Neuron (in vitro differentiated cells): ENCODE measurements at regions not wholly inside any gene's neighbourhood (a gene's known extent, or its start where the extent isn't known, plus 50 kb on each side); places are given as distances from the start of the nearest gene placed in this dataset.
"Not testable (repeated sequence)": the region's sequence is repeated elsewhere in the genome, so short reads cannot be mapped to it uniquely, and the experiment has no call there.

Experiments
- H2AFZ ChIP-seq: one replicate; pipeline ENCODE4 v1.6.1; 2013; ENCODE audit warnings: low read depth, mild to moderate bottlenecking, inconsistent platforms, low read length, moderate library complexity
- H3K27me3 ChIP-seq: one replicate; pipeline ENCODE4 v1.6.1; 2013; ENCODE audit warnings: low read length; ENCODE audit not compliant: insufficient read depth
- H3K36me3 ChIP-seq: one replicate; pipeline ENCODE4 v1.6.1; 2013; ENCODE audit warnings: low read length; ENCODE audit not compliant: insufficient read depth
- H3K4me1 ChIP-seq: one replicate; pipeline ENCODE4 v1.6.1; 2013; ENCODE audit warnings: low read length; ENCODE audit not compliant: insufficient read depth
- H3K4me3 ChIP-seq: 2 replicates; pipeline ENCODE4 v1.5.1; 2013; ENCODE audit warnings: mild to moderate bottlenecking, low read length, moderate library complexity
- H3K9me3 ChIP-seq: one replicate; pipeline ENCODE4 v1.6.1; 2013; ENCODE audit warnings: low read length

DNA sequence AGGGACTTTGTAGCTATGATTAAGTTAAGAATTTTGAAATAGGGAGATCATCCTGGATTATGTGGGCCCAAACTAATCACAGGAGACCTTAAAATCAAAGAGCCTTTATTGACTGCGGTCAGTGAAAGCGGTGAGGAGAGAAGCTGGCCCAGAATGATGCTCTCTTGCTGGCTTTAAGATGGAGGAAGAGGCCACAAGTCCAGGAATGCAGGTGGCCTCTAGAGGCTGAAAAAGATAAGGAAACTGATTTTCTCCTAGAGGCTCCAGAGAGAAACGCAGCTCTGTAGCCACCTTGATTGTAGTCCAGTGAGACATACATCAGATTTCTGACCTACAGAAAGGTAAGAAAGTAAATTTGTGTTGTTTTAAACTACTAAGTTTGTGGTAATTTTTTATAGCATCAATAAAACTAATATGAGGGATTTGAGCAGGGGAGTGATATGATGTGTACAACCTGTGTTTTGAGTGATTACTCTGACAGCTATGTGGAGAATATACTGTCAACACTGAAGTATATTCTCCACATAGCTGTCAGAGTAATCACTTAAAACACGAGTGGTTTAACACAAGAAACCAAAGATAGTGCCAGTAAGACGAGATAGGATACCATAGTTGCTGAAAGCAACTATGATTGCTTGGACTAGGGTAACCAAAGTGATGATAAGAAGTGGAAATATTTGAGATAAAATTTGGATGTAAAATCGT, 364.4 kb upstream of the CHST9 start:
- no peaks in the 10 kb centered on the region for H3K4me1 ChIP-seq
- H3K4me3 ChIP-seq: no peak overlapping the region
- no peaks in the 10 kb centered on the region for H3K36me3 ChIP-seq
- no peak overlapping the region for H2AFZ ChIP-seq
- no peaks in the 10 kb centered on the region for H3K27me3 ChIP-seq
- H3K9me3 ChIP-seq: no peaks in the 10 kb centered on the region

DNA sequence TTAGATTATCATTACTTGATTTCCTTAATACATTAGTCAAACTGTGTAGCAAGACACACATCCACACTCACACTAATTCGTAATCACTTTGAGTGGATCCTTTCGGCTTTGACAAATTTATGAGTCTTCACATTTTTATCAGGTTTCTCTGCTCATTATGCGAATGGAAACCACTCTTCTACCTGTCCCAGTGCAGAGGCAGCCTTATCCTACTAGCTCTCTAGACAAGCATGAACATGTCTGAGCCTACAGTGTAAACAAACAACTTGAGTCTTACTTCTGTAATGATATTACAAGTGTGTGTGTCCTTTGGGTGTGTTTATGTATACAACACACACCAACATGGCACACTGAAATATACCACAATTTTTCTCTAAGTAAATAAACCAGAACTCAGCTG, 361.9 kb upstream of the CHST9 start:
- Histone ChIP-seq H3K27me3 (no peaks in the 10 kb centered on the region), H2AFZ (no peak overlapping the region)

DNA sequence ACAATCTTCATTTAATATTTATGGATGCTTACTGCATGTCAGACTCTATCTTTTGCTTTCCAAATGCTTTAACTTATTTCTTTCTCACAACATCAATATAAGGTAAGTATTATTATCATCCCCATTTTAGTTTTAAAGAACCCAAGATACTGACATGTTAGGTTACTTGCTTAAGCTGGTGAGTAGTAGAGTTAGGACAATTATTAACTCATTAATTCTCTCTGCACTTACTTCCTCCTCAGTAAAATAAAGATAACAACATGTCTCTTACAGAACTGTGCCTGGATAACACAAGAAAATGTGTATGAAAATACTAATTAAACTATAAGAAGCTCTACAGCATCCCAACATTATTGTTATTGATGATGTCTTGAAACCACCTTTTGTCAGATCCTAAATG, 359.1 kb upstream of the CHST9 start:
- no peaks in the 10 kb centered on the region for H3K36me3 ChIP-seq
- H3K4me3 ChIP-seq: no peak overlapping the region

More for the DNA sequence above, 361.9 kb upstream of the CHST9 start:
- H3K4me1 ChIP-seq: peaks cover 10% of the 10 kb centered on the region
- no peaks in the 10 kb centered on the region for H3K9me3 ChIP-seq
- H3K4me3 ChIP-seq: no peak overlapping the region
- no peaks in the 10 kb centered on the region for H3K36me3 ChIP-seq

DNA sequence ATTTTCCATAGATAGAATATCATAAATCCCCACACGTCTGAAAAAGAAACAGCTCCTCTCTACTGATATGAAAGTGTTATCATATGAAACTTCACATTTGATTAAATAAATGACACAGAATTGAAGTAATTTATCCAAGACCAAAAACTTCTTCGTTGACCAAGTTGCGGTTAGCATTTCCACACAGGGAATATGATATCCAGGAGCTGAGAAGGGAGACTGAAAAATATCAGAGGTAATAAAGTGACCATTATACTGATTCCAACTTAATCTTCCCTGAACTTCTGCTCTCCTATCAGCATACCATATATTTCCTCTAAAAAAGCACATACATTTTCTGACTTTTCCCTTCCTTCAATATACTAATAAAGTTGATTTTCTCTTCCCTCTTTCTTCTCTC, 356.2 kb upstream of the CHST9 start:
- no peak overlapping the region for H3K4me3 ChIP-seq
- H3K36me3 ChIP-seq: no peaks in the 10 kb centered on the region
- H3K27me3 ChIP-seq: no peaks in the 10 kb centered on the region
- no peak overlapping the region for H2AFZ ChIP-seq
- H3K4me1 ChIP-seq: peaks cover 43% of the 10 kb centered on the region
- H3K9me3 ChIP-seq: no peaks in the 10 kb centered on the region

More for the DNA sequence above, 359.1 kb upstream of the CHST9 start:
- H2AFZ ChIP-seq: no peak overlapping the region
- no peaks in the 10 kb centered on the region for H3K9me3 ChIP-seq
- no peaks in the 10 kb centered on the region for H3K27me3 ChIP-seq
- H3K4me1 ChIP-seq: peaks cover 36% of the 10 kb centered on the region

DNA sequence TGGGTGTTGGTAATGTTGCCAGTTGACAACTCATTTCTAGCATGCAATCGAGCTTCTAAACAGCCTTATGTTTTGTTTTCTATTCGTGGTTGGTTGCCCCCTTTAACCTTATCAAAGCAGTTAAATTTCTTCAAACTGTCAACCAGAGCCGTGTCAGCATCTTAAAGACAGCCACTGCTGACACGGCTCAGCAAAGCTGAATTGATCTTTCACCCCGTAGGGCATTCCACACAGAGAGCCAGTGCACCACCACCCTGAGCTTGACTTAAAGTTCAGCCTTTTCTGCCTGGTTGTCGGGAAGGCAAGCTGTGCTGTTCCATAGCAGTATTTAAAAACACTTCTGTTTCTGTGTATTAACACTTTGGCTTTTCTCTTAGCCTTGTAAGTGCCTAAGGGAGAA, 355.0 kb upstream of the CHST9 start:
- peaks cover 43% of the 10 kb centered on the region for H3K4me1 ChIP-seq
- H3K36me3 ChIP-seq: no peaks in the 10 kb centered on the region
- no peak overlapping the region for H2AFZ ChIP-seq
- no peaks in the 10 kb centered on the region for H3K9me3 ChIP-seq
- no peaks in the 10 kb centered on the region for H3K27me3 ChIP-seq
- H3K4me3 ChIP-seq: no peak overlapping the region

DNA sequence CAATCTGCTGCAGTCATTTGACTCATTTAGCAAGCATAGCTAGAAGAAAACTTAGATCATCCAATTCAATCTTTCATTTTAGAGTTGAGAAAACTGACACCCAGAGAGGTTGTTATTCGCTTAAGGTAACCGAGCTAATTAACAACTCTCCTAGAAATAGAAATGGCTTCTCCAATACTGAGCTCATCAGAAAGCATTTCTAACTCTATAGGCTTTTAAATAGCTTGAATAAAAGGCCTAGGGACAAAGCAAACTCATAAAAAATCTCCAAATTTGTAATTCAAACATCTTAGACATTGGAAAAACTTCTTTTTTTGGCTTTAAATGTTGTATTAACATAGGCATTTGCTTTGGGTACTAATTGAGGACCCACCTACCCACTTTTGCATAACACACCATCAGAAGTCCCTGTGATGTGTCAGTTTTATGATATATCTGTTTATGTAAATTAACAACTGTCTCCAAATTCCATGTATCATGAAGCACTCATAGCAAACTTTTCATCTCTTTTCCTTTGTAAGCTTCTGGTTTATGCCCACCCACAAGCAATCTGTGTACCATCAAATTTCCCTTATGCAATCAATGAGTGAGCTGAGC, 343.9 kb upstream of the CHST9 start:
- Histone ChIP-seq H3K36me3 (no peaks in the 10 kb centered on the region), H2AFZ (no peak overlapping the region), H3K4me1 (no peaks in the 10 kb centered on the region), H3K27me3 (no peaks in the 10 kb centered on the region), H3K9me3 (no peaks in the 10 kb centered on the region), H3K4me3 (no peak overlapping the region)

DNA sequence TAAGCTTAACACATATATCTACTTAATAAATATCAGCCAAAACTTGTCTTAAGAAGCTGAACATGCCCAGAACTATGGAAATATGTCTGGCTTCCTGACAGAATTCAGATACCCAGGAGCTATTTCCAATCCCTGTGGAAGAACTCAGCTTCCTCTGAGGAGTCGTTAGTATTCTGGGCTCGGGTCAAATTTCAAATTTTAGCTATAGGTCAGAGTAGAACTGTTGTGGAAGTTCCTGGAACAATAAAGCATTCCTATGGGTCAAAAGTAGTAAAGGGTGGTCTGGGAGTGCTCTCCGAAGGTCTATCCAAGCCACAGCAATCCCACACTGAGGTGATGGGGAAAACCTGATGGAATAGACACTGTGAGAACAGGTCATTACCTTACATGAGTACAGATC, 342.7 kb upstream of the CHST9 start:
- Histone ChIP-seq H3K36me3 (no peaks in the 10 kb centered on the region), H2AFZ (no peak overlapping the region), H3K9me3 (no peaks in the 10 kb centered on the region), H3K27me3 (no peaks in the 10 kb centered on the region), H3K4me3 (no peak overlapping the region), H3K4me1 (no peaks in the 10 kb centered on the region)

DNA sequence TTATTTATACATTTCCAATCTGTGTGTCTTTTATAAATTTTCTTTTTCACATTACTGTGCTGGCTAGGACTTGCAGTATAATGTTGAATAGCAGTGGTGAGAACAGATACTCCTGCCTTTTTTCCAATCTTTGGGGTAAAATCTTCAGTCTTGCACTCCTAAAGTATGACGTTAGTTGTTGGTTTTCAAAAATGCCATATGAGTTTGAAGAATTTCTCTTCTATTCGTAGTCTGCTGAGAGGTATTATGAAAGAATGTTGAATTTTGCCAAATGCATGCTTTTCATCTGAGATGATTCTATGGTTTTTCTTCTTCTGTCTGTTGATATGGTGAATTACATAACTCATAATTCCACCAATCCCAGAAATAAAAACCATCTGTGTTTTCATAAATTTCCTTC, 335.3 kb upstream of the CHST9 start:
- H3K27me3 ChIP-seq: no peaks in the 10 kb centered on the region
- H3K4me1 ChIP-seq: no peaks in the 10 kb centered on the region
- no peaks in the 10 kb centered on the region for H3K36me3 ChIP-seq
- no peak overlapping the region for H2AFZ ChIP-seq
- H3K4me3 ChIP-seq: no peak overlapping the region
- H3K9me3 ChIP-seq: no peaks in the 10 kb centered on the region

DNA sequence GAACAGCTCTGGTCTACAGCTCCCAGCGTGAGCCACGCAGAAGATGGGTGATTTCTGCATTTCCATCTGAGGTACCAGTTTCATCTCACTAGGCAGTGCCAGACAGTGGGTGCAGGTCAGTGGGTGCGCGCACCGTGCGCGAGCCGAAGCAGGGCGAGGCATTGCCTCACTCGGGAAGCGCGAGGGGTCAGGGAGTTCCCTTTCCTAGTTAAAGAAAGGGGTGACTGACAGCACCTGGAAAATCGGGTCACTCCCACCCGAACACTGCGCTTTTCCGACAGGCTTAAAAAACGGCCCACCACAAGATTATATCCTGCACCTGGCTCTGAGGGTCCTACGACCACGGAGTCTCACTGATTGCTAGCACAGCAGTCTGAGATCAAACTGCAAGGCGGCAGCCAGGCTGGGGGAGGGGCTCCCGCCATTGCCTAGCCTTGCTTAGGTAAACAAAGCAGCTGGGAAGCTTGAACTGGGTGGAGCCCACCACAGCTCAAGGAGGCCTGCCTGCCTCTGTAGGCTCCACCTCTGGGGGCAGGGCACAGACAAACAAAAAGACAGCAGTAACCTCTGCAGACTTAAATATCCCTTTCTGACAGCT, 325.0 kb upstream of the CHST9 start:
- not testable (repeated sequence) for H3K9me3 ChIP-seq, H3K36me3 ChIP-seq, H3K27me3 ChIP-seq, H3K4me1 ChIP-seq, H3K4me3 ChIP-seq
- peak overlapping the region; percentile 26 for H2AFZ ChIP-seq

DNA sequence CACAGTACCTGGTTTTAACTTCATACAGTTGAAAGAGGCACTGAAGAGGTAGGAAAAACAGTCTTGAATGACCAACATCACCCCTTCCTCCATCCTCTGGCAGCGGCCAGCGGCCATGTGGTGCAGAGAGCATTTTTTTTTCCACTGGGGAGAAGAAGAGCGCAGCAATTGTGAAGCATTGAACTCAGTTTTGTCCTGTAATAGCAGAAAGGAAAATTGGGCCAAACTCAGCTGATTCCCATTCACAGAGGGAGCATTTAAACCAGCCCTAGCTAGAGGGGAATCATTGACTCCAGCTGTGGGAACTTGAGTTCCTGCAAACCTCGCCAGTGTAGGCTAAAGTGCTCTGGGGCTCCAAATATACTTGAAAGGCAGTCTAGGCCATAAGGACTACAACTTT, 316.6 kb upstream of the CHST9 start:
- no peaks in the 10 kb centered on the region for H3K36me3 ChIP-seq
- no peaks in the 10 kb centered on the region for H3K27me3 ChIP-seq
- H3K4me1 ChIP-seq: peaks cover 11% of the 10 kb centered on the region
- H3K4me3 ChIP-seq: no peak overlapping the region
- H2AFZ ChIP-seq: no peak overlapping the region
- H3K9me3 ChIP-seq: no peaks in the 10 kb centered on the region

DNA sequence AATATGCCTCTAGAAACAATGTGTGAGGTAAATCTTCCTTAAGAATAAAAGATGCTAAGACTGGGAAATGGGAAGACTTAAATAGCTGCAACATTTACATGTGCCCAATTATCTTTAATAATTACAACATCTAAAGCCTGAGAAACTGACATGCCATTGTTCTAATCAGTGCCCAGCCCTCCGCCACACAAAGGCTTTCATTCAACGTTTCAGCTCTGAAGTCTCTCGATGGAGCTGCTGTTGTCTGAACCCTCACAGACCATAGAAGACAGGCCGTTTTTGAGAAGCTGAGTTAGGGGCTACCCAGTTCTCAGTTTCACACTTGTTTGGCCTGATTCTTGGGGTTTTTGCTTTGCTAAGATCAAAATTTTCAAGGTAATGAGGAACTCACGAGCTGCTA, 315.4 kb upstream of the CHST9 start:
- H3K4me1 ChIP-seq: peaks cover 11% of the 10 kb centered on the region
- no peaks in the 10 kb centered on the region for H3K36me3 ChIP-seq
- H3K4me3 ChIP-seq: no peak overlapping the region
- H2AFZ ChIP-seq: no peak overlapping the region
- no peaks in the 10 kb centered on the region for H3K27me3 ChIP-seq
- no peaks in the 10 kb centered on the region for H3K9me3 ChIP-seq

DNA sequence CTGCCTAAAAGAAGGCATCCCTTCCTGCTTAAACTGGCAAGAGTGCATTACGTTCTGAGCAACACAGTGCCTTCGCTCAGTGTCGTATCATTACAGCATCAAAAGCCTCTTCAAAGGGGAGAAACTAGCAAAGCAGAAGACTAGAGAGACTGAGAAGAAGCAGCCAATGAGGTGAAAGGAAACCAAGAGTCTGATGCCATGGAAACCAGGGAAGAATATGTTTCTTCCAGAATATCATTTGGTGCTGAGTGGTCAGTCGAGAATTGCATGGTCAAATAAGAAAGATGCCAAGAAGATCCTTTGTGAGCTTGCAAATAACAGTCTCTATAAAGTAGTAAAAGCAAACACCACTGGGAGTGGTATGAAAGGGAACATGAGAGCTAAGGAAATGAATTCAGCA, 312.1 kb upstream of the CHST9 start:
- Histone ChIP-seq H3K27me3 (no peaks in the 10 kb centered on the region), H2AFZ (no peak overlapping the region), H3K4me3 (no peak overlapping the region), H3K9me3 (no peaks in the 10 kb centered on the region), H3K4me1 (peaks cover 11% of the 10 kb centered on the region), H3K36me3 (no peaks in the 10 kb centered on the region)

DNA sequence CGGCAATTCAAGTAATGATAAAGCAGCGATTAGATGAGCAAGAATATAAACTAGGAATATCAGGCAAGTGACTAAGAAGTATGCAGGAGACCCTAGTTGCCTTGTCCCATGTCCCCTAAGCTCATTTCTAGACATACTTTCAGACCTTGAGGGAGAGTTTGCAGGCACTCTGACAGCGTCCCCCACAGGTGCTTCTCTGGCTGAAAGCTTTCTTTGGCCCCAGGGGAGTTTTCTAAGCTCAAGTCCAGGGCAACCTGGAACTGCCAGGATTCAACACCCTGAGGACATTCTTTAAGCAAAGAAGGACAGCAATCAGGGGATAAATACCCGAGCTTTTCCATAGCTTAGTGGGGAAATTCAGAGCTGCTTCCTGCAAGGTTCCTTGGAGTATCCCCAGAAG, 308.1 kb upstream of the CHST9 start:
- Histone ChIP-seq H3K36me3 (no peaks in the 10 kb centered on the region), H2AFZ (no peak overlapping the region)

More for the DNA sequence above, 308.1 kb upstream of the CHST9 start:
- no peak overlapping the region for H3K4me3 ChIP-seq
- H3K9me3 ChIP-seq: no peaks in the 10 kb centered on the region
- no peaks in the 10 kb centered on the region for H3K27me3 ChIP-seq
- H3K4me1 ChIP-seq: peaks cover 17% of the 10 kb centered on the region
